MCF 10A (cell line): ENCODE measurements at regions not wholly inside any gene's neighbourhood (a gene's known extent, or its start where the extent isn't known, plus 50 kb on each side); places are given as distances from the start of the nearest gene placed in this dataset.

Experiments used
- BruUV-seq: library from RNA; stranded (reverse); fragments of 400-500 nt; replicated peaks from 2 replicates; lab custom pipeline; 2021; lab: Mats Ljungman, UMichigan
- CTCF ChIA-PET: fragments of 300-600 bp; sonication (Branson Sonifier 250); formaldehyde crosslinking; extraction: SDS; loops from one replicate; lab custom pipeline; 2021; ENCODE audit warnings: antibody characterized with exemption, inconsistent platforms; lab: Yijun Ruan, JAX
- POLR2A ChIA-PET: fragments of 300-600, 350-650 bp; sonication (Branson Sonifier 250); formaldehyde crosslinking; extraction: SDS; loops from one replicate; lab custom pipeline; 2020; ENCODE audit warnings: antibody characterized with exemption, inconsistent platforms; lab: Yijun Ruan, JAX
- DNase-seq: peaks from one replicate; pipeline ENCODE4 v3.0.0-alpha.2; 2018; ENCODE audit not compliant: unreplicated experiment
- H3K27ac Mint-ChIP-seq: one replicate; pipeline ENCODE4 v1.8.0; 2022; ENCODE audit warnings: mild to moderate bottlenecking, low read depth, mixed read lengths; ENCODE audit not compliant: unreplicated experiment
- H3K27me3 Mint-ChIP-seq: one replicate; pipeline ENCODE4 v1.8.0; 2022; ENCODE audit warnings: mixed read lengths; ENCODE audit not compliant: insufficient read depth, unreplicated experiment
- H3K36me3 Mint-ChIP-seq: one replicate; pipeline ENCODE4 v1.8.0; 2022; ENCODE audit warnings: mild to moderate bottlenecking, moderate library complexity, mixed read lengths; ENCODE audit not compliant: insufficient read depth, unreplicated experiment
- H3K4me1 Mint-ChIP-seq: one replicate; pipeline ENCODE4 v1.8.0; 2022; ENCODE audit warnings: mixed read lengths; ENCODE audit not compliant: insufficient read depth, unreplicated experiment
- H3K4me3 Mint-ChIP-seq: one replicate; pipeline ENCODE4 v1.8.0; 2022; ENCODE audit warnings: mild to moderate bottlenecking, moderate library complexity, mixed read lengths; ENCODE audit not compliant: unreplicated experiment
- H3K9me3 Mint-ChIP-seq: one replicate; pipeline ENCODE4 v1.8.0; 2022; ENCODE audit warnings: mixed read lengths; ENCODE audit not compliant: unreplicated experiment
- intact Hi-C: fragments of 100-400 bp; cut with micrococcal nuclease; formaldehyde crosslinking; loops from 2 replicates; pipeline ENCODE4 v1.14.1; 2022
- TF ChIP-seq, protein P1 (sequence below): fragments of 200-600 bp; IDR thresholded peaks from one replicate; pipeline ENCODE4 v1.8.0; 2022; ENCODE audit warnings: antibody characterized with exemption, mild to moderate bottlenecking; ENCODE audit not compliant: unreplicated experiment

DNA sequence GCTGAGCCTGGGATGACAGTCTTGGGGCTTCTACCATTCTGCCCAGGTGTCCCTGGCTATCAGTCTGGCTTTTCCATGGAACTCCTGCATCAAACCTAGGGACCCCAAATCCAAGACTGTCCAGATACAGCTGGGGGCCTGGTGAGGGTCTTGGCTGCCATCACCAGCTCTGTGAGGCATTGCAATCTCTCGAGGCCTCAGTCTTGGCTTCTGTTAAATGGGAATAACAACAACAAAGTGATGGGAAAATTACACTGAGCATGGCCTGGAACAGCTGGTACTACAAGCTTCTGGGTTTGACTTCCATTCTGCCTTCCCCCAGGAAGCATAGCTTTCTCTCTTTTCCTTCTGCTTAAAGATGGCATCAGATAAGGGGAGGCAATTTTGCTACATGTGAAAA lies 50.0 kb upstream of the LCTL start:
- intact Hi-C loops = loop anchor here (5.0 kb wide), 1 partner anchor 286 kb away; no protein-coding TSS in a partner anchor
- POLR2A ChIA-PET = no interaction called here
- CTCF ChIA-PET = interaction anchor here (1.8 kb wide), 1 partner anchor 236 kb away, joined by 13 read pairs; no protein-coding TSS in a partner anchor
- H3K27me3 Mint-ChIP-seq = no peaks in the 10 kb centered on the region
- BruUV-seq = no TSS peak
- no peaks in the 10 kb centered on the region for H3K36me3 Mint-ChIP-seq
- no peak for DNase-seq
- H3K9me3 Mint-ChIP-seq = no peaks in the 10 kb centered on the region
- TF ChIP-seq, protein P1, sequence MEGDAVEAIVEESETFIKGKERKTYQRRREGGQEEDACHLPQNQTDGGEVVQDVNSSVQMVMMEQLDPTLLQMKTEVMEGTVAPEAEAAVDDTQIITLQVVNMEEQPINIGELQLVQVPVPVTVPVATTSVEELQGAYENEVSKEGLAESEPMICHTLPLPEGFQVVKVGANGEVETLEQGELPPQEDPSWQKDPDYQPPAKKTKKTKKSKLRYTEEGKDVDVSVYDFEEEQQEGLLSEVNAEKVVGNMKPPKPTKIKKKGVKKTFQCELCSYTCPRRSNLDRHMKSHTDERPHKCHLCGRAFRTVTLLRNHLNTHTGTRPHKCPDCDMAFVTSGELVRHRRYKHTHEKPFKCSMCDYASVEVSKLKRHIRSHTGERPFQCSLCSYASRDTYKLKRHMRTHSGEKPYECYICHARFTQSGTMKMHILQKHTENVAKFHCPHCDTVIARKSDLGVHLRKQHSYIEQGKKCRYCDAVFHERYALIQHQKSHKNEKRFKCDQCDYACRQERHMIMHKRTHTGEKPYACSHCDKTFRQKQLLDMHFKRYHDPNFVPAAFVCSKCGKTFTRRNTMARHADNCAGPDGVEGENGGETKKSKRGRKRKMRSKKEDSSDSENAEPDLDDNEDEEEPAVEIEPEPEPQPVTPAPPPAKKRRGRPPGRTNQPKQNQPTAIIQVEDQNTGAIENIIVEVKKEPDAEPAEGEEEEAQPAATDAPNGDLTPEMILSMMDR = no peak
- H3K27ac Mint-ChIP-seq = no peak overlapping the region
- no peaks in the 10 kb centered on the region for H3K4me1 Mint-ChIP-seq
- no peak overlapping the region for H3K4me3 Mint-ChIP-seq

GRCh38 chr15:66617137-66618090 lies 51.6 kb upstream of the LCTL start:
- Mint-ChIP-seq H3K36me3 (no peaks in the 10 kb centered on the region), H3K4me1 (no peaks in the 10 kb centered on the region), H3K27me3 (no peaks in the 10 kb centered on the region), H3K9me3 (no peaks in the 10 kb centered on the region), H3K4me3 (no peak overlapping the region), H3K27ac (no peak overlapping the region)
- DNase-seq = no peak
- BruUV-seq = no TSS peak
- ChIA-PET CTCF (interaction anchor here (0.6 to 1.6 kb wide), 5 partner anchors 8 to 222 kb away, joined by 3 to 5 read pairs (median 4); no protein-coding TSS in a partner anchor), POLR2A (interaction anchor here (1.3 kb wide), 1 partner anchor 155 kb away, joined by 3 read pairs; no protein-coding TSS in a partner anchor)
- intact Hi-C loops = loop anchor here (5.0 kb wide), 1 partner anchor 285 kb away; no protein-coding TSS in a partner anchor
- TF ChIP-seq, protein P1 = no peak

GRCh38 chr15:66619152-66619903 lies 53.5 kb upstream of the LCTL start:
- POLR2A ChIA-PET = interaction anchor here (0.6 to 1.0 kb wide), 3 partner anchors 9 to 232 kb away, joined by 3 to 5 read pairs (median 3); no protein-coding TSS in a partner anchor
- no peaks in the 10 kb centered on the region for H3K4me1 Mint-ChIP-seq

More at GRCh38 chr15:66619152-66619903, 53.5 kb upstream of the LCTL start:
- CTCF ChIA-PET = interaction anchor here (0.6 to 2.3 kb wide), 40 partner anchors 9 to 680 kb away, joined by 3 to 32 read pairs (median 3); partner anchors contain the start of gene LCTL
- peak; percentile 68 for DNase-seq
- Mint-ChIP-seq H3K27ac (no peak overlapping the region), H3K27me3 (no peaks in the 10 kb centered on the region), H3K4me3 (no peak overlapping the region), H3K36me3 (no peaks in the 10 kb centered on the region), H3K9me3 (no peaks in the 10 kb centered on the region)
- TF ChIP-seq, protein P1 = peak; percentile 86
- BruUV-seq = no TSS peak
- intact Hi-C loops = loop anchor here (1.0 to 5.0 kb wide), 4 partner anchors 78 to 283 kb away; no protein-coding TSS in a partner anchor
